ENCODE measurements at regions not wholly inside any gene's neighbourhood (a gene's known extent, or its start where the extent isn't known, plus 50 kb on each side); places are given as distances from the start of the nearest gene placed in this dataset.

DNA sequence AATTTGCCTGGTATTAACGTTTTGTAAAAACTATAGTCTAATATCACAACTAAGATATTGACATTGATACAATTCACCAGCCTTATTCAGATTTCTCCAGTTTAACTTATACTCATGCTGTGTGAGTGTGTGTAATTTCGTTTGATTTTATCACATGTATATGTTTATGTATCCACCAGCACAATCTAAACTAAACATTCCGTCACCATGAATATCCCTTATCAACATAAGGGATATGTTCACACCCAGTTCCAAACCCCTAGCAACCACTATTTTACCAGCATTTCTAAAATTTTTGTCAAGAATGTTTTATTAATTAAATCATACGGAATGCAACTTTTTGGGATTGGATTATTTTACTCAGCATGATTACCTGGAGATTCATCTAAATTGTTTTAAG, 450.3 kb downstream of the FBXO15 start:
- TF ChIP-seq EZH2 (IDR thresholded peaks at IDR 0.05; ENCODE audit: low read length, missing control alignments): no peak
- TF ChIP-seq, protein P1, sequence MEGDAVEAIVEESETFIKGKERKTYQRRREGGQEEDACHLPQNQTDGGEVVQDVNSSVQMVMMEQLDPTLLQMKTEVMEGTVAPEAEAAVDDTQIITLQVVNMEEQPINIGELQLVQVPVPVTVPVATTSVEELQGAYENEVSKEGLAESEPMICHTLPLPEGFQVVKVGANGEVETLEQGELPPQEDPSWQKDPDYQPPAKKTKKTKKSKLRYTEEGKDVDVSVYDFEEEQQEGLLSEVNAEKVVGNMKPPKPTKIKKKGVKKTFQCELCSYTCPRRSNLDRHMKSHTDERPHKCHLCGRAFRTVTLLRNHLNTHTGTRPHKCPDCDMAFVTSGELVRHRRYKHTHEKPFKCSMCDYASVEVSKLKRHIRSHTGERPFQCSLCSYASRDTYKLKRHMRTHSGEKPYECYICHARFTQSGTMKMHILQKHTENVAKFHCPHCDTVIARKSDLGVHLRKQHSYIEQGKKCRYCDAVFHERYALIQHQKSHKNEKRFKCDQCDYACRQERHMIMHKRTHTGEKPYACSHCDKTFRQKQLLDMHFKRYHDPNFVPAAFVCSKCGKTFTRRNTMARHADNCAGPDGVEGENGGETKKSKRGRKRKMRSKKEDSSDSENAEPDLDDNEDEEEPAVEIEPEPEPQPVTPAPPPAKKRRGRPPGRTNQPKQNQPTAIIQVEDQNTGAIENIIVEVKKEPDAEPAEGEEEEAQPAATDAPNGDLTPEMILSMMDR (conservative IDR thresholded peaks at IDR 0.05 in 1 of 2, IDR thresholded peaks at IDR 0.05 in 1 of 2; ENCODE audit: low read depth in 1 of 2, low read length in 2 of 2): no peak
- Histone ChIP-seq H3K4me1 (ENCODE audit: control insufficient read depth, extremely low read depth, insufficient read depth, low read length) (no peaks in the 10 kb centered on the region), H3K9ac (ENCODE audit: insufficient read depth, low read length) (no peak overlapping the region), H3K4me2 (ENCODE audit: extremely low read depth, insufficient read depth, low read length) (no peak overlapping the region), H3K36me3 (ENCODE audit: control insufficient read depth, insufficient read depth, low read length) (no peaks in the 10 kb centered on the region), H3K9me3 (ENCODE audit: control insufficient read depth, insufficient read depth, low read depth, low read length) (no peaks in the 10 kb centered on the region), H4K20me1 (ENCODE audit: control insufficient read depth, extremely low read depth, insufficient read depth, low read length) (no peaks in the 10 kb centered on the region), H3K79me2 (ENCODE audit: control insufficient read depth, insufficient read depth, low read length) (no peaks in the 10 kb centered on the region), H2AFZ (ENCODE audit: low read length) (no peak overlapping the region), H3K27me3 (ENCODE audit: control insufficient read depth, insufficient read depth, low read length) (no peaks in the 10 kb centered on the region), H3K27ac (ENCODE audit: insufficient read depth, low read length) (no peak overlapping the region), H3K4me3 (replicated peaks in 1 of 4; ENCODE audit: control extremely low read depth in 1 of 4, insufficient read depth in 1 of 4, low read depth in 3 of 4, low read length in 4 of 4) (no peak overlapping the region)
- DNase-seq (ENCODE audit: low read depth in 2 of 2): no peak

DNA sequence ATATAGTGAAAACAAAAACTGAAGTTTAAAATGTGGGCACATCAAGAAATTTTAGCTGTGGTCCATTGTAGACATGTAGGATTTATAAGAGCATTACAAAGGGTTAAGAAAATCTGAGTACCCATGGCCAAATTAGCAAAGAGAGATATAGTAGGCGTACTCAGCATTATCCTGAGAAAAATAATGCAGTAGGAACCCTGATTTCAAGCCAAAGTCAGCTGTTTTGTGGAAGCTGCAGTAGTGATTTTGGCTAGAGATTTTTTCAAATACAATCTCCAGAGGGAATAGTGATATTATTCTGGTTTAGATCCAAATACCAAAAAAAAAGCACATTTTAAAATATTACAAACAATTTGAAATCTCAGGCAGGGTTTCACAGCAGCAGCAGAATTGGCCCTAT, 450.9 kb downstream of the FBXO15 start:
- H3K4me2 ChIP-seq (ENCODE audit: extremely low read depth, insufficient read depth, low read length): no peak overlapping the region
- no peak overlapping the region for H2AFZ ChIP-seq (ENCODE audit: low read length)
- H3K4me1 ChIP-seq (ENCODE audit: control insufficient read depth, extremely low read depth, insufficient read depth, low read length): no peaks in the 10 kb centered on the region
- H3K79me2 ChIP-seq (ENCODE audit: control insufficient read depth, insufficient read depth, low read length): no peaks in the 10 kb centered on the region
- no peaks in the 10 kb centered on the region for H3K36me3 ChIP-seq (ENCODE audit: control insufficient read depth, insufficient read depth, low read length)
- H3K9me3 ChIP-seq (ENCODE audit: control insufficient read depth, insufficient read depth, low read depth, low read length): no peaks in the 10 kb centered on the region
- DNase-seq (ENCODE audit: low read depth in 2 of 2): no peak
- H3K27me3 ChIP-seq (ENCODE audit: control insufficient read depth, insufficient read depth, low read length): no peaks in the 10 kb centered on the region
- no peak overlapping the region for H3K9ac ChIP-seq (ENCODE audit: insufficient read depth, low read length)
- no peak overlapping the region for H3K27ac ChIP-seq (ENCODE audit: insufficient read depth, low read length)
- no peak for TF ChIP-seq EZH2 (IDR thresholded peaks at IDR 0.05; ENCODE audit: low read length, missing control alignments)
- TF ChIP-seq, protein P1 (conservative IDR thresholded peaks at IDR 0.05 in 1 of 2, IDR thresholded peaks at IDR 0.05 in 1 of 2; ENCODE audit: low read depth in 1 of 2, low read length in 2 of 2): no peak
- no peaks in the 10 kb centered on the region for H4K20me1 ChIP-seq (ENCODE audit: control insufficient read depth, extremely low read depth, insufficient read depth, low read length)
- no peak overlapping the region for H3K4me3 ChIP-seq (replicated peaks in 1 of 4; ENCODE audit: control extremely low read depth in 1 of 4, insufficient read depth in 1 of 4, low read depth in 3 of 4, low read length in 4 of 4)

DNA sequence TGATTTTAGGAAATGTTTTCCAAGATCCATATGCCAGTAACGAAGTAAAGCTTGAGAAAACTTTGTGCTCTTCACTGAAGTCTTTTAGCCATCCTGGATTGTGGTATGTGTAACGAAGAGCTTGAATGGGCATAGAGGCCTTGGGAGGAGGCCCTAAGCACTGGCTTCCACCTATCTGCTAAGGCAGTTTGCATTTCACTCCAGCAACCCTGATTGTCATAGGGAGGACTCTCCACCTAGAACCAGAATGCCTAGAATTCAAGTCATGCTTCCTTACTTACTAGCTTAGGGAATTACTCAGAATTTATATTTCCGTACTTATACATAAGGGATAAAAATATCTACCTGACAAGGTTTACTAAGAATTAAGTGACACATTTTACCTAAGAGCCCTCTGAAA, 451.5 kb downstream of the FBXO15 start:
- Histone ChIP-seq H3K36me3 (ENCODE audit: control insufficient read depth, insufficient read depth, low read length) (no peaks in the 10 kb centered on the region), H3K27ac (ENCODE audit: insufficient read depth, low read length) (no peak overlapping the region), H4K20me1 (ENCODE audit: control insufficient read depth, extremely low read depth, insufficient read depth, low read length) (no peaks in the 10 kb centered on the region), H3K4me2 (ENCODE audit: extremely low read depth, insufficient read depth, low read length) (no peak overlapping the region), H3K79me2 (ENCODE audit: control insufficient read depth, insufficient read depth, low read length) (no peaks in the 10 kb centered on the region), H3K4me1 (ENCODE audit: control insufficient read depth, extremely low read depth, insufficient read depth, low read length) (no peaks in the 10 kb centered on the region), H2AFZ (ENCODE audit: low read length) (no peak overlapping the region), H3K9me3 (ENCODE audit: control insufficient read depth, insufficient read depth, low read depth, low read length) (no peaks in the 10 kb centered on the region), H3K9ac (ENCODE audit: insufficient read depth, low read length) (no peak overlapping the region), H3K27me3 (ENCODE audit: control insufficient read depth, insufficient read depth, low read length) (no peaks in the 10 kb centered on the region), H3K4me3 (replicated peaks in 1 of 4; ENCODE audit: control extremely low read depth in 1 of 4, insufficient read depth in 1 of 4, low read depth in 3 of 4, low read length in 4 of 4) (no peak overlapping the region)
- TF ChIP-seq, protein P1 (conservative IDR thresholded peaks at IDR 0.05 in 1 of 2, IDR thresholded peaks at IDR 0.05 in 1 of 2; ENCODE audit: low read depth in 1 of 2, low read length in 2 of 2): no peak
- TF ChIP-seq EZH2 (IDR thresholded peaks at IDR 0.05; ENCODE audit: low read length, missing control alignments): no peak
- DNase-seq (ENCODE audit: low read depth in 2 of 2): no peak

Data from fibroblast of lung (primary cell).